HepG2 (cell line): ENCODE measurements at regions not wholly inside any gene's neighbourhood (a gene's known extent, or its start where the extent isn't known, plus 50 kb on each side); places are given as distances from the start of the nearest gene placed in this dataset.

Experiments used
- BCLAF1 ChIP-seq: fragments of 450-650 bp; IDR thresholded peaks from 2 replicates; pipeline ENCODE4 v1.6.1; 2017; ENCODE audit warnings: mild to moderate bottlenecking
- HMG20A ChIP-seq: IDR thresholded peaks from 2 replicates; pipeline ENCODE4 v1.6.1; 2016; ENCODE audit warnings: borderline replicate concordance
- SATB2 ChIP-seq: sonication (generic); formaldehyde crosslinking; IDR thresholded peaks from 2 replicates; pipeline ENCODE4 v1.5.0; 2020; ENCODE audit warnings: missing genetic modification reagents
- TOE1 ChIP-seq: sonication (generic); formaldehyde crosslinking; IDR thresholded peaks from 2 replicates; pipeline ENCODE4 v1.4.0; 2020; ENCODE audit warnings: mild to moderate bottlenecking, missing genetic modification reagents
- ZBED4 ChIP-seq: sonication (generic); formaldehyde crosslinking; IDR thresholded peaks from 2 replicates; pipeline ENCODE4 v1.4.0; 2020; ENCODE audit warnings: missing genetic modification reagents, borderline replicate concordance
- ZFP82 ChIP-seq: sonication (generic); formaldehyde crosslinking; IDR thresholded peaks from 2 replicates; pipeline ENCODE4 v1.5.1; 2020; ENCODE audit warnings: mild to moderate bottlenecking, missing genetic modification reagents, borderline replicate concordance
- ZNF362 ChIP-seq: sonication (generic); formaldehyde crosslinking; IDR thresholded peaks from 2 replicates; pipeline ENCODE4 v1.4.0; 2020; ENCODE audit warnings: missing genetic modification reagents, mild to moderate bottlenecking, borderline replicate concordance
- ZNF784 ChIP-seq: sonication (generic); formaldehyde crosslinking; IDR thresholded peaks from 2 replicates; pipeline ENCODE4 v1.5.1; 2020; ENCODE audit warnings: missing genetic modification reagents, mild to moderate bottlenecking, borderline replicate concordance

- no peak for TF ChIP-seq ZBED4 (CRISPR knock-in tag)
- no peak for TF ChIP-seq BCLAF1
- TF ChIP-seq ZNF362 (CRISPR knock-in tag): no peak
- no peak for TF ChIP-seq ZFP82 (CRISPR knock-in tag)
- no peak for TF ChIP-seq ZNF784 (CRISPR knock-in tag)
- no peak for TF ChIP-seq HMG20A
- TF ChIP-seq SATB2 (CRISPR knock-in tag): no peak
- no peak for TF ChIP-seq TOE1
Observed at GRCh38 chr6:81242624-81243023, 509.9 kb downstream of the TENT5A start (continued).
